Stomach (tissue), 8 donors: ENCODE measurements at regions not wholly inside any gene's neighbourhood (a gene's known extent, or its start where the extent isn't known, plus 50 kb on each side); places are given as distances from the start of the nearest gene placed in this dataset.

ENCODE experiments used
- DNase-seq, 2 donors: peaks; one replicate each; pipeline versions ENCODE4 v3.0.0 to v3.0.0-alpha.2; 2013 to 2019
- H3K27ac ChIP-seq, 5 donors: fragments of 200-600 bp in 4 of 5; sonication (generic) in 4 of 5; one replicate each; pipeline ENCODE4 v1.5.1; 2013 to 2019; ENCODE audit warnings: mild to moderate bottlenecking in 1 of 5, moderate library complexity in 1 of 5
- H3K27me3 ChIP-seq, 3 donors: fragments of 200-600 bp; sonication (generic); one replicate each; pipeline ENCODE4 v1.5.1; 2017 to 2019; ENCODE audit warnings: mixed run types in 1 of 3
- H3K36me3 ChIP-seq, 4 donors: fragments of 200-600 bp; sonication (generic); 1 replicate in 3 of 4; 2 replicates in 1 of 4; pipeline ENCODE4 v1.5.1; 2016 to 2019
- H3K4me1 ChIP-seq, 4 donors: fragments of 200-600 bp; sonication (generic); one replicate each; pipeline ENCODE4 v1.5.1; 2016 to 2019
- H3K4me3 ChIP-seq, 4 donors: fragments of 200-600 bp; sonication (generic) in 3 of 4; one replicate each; pipeline ENCODE4 v1.5.1; 2016 to 2019; ENCODE audit warnings: mild to moderate bottlenecking in 1 of 4
- H3K9me3 ChIP-seq, 4 donors: fragments of 200-600 bp; sonication (generic); one replicate each; pipeline ENCODE4 v1.5.1; 2016 to 2019
- EP300 ChIP-seq: sonication (generic); formaldehyde crosslinking; IDR thresholded peaks from one replicate; pipeline ENCODE4 v1.6.1; 2017; ENCODE audit warnings: antibody characterized with exemption
- POLR2A ChIP-seq, 4 donors: fragments of 450-650 bp; IDR thresholded peaks; one replicate each; pipeline ENCODE4 v1.6.1; 2016; ENCODE audit warnings: antibody characterized with exemption in 4 of 4, control low read depth in 2 of 4, mild to moderate bottlenecking in 1 of 4, moderate library complexity in 1 of 4
- POLR2AphosphoS5 ChIP-seq, 3 donors: sonication (generic); formaldehyde crosslinking; IDR thresholded peaks; one replicate each; pipeline ENCODE4 v1.6.1; 2016; ENCODE audit warnings: antibody characterized with exemption in 3 of 3
- WGBS, 5 donors: extraction: QIAGEN DNeasy Blood & Tissue Kit in 3 of 5; methylation state at CpG; one replicate each; pipeline versions ENCODE4 v1.1.5 to v1.1.7; 2013 to 2018; 5-methylcytosine and 5-hydroxymethylcytosine counted together
- intact Hi-C: fragments of 100-400 bp; cut with DNase I; formaldehyde crosslinking; loops from one replicate; pipeline ENCODE4 v1.15.1; 2023; ENCODE audit warnings: low total_unique reads
- TF ChIP-seq, protein P1 (sequence below), 7 experiments: fragments of 450-650 bp in 4 of 7; fragments of 200-600 bp in 3 of 7; sonication (generic) in 3 of 7; IDR thresholded peaks; one replicate each; pipeline ENCODE4 v1.5.1; 2016 to 2019; ENCODE audit warnings: antibody characterized with exemption in 7 of 7, control low read depth in 2 of 7, mild to moderate bottlenecking in 1 of 7
- donor health status: healthy with polysubstance abuse.
- donor health status: Bipolar disorder and iron deficiency.
- donor health status: healthy.

DNA sequence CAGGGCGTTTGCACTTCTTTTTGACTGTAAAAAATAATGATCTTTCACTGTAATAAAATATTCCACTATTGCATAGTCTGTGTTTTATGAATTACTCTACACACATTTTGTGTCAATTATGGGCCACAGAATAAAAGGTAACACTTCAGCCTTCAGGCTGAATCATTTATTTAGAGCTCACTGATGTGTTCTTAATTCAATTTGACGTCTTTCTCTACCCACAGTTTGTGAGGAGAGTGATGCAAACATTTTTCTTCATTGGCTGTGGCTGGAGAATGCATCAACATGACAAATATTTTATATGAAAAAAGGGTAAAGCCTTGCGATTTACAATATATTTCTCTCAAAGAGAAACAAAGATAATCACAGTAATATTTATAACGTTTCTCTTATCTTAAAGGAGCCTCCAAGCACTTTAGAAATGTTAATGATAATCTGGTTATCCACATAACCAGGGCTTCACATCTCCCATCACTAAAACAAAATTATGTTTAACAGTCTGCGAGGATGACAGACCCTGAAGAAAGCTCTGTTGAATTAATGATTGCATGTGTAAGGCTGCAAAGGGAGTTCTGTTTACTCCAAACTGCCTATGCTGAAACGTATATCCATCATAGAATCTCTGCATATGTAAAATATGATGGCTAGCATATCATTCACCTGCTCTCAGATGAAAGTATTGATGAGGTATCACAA, 951.3 kb downstream of the ZPLD1 start:
- no peak for TF ChIP-seq EP300
- Histone ChIP-seq H3K4me1 (no peaks in the 10 kb centered on the region), H3K27ac (no peak overlapping the region), H3K4me3 (no peak overlapping the region), H3K9me3 (no peaks in the 10 kb centered on the region), H3K36me3 (no peaks in the 10 kb centered on the region), H3K27me3 (no peaks in the 10 kb centered on the region)
- 47 to 54% (median 51%) methylated on average over 6 of the region's 6 CpGs for WGBS, 5 donors
- DNase-seq = no peak
- intact Hi-C loops = no loop called here

DNA sequence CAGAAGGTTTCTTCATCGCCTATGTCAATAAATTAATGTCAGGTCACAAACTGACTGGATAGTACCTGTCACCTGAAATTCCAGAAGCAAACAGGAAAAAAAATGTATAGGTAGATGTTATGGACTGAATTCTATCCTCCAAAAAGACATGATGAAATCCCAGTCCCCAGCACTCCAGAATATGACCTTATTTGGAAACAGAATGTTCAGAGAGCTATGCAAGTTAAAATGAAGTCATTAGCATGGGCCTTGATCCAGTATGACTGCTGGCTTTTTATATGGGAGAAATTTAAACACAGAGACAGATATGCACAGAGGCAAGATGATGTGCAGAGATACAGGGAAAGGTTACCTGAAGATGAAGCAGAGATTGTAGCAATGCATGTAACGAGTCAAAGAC, 953.4 kb downstream of the ZPLD1 start:
- H3K27ac ChIP-seq = no peak overlapping the region
- no peak for TF ChIP-seq EP300
- no peak for TF ChIP-seq POLR2AphosphoS5 (IDR thresholded peaks at IDR 0.05)
- TF ChIP-seq, protein P1, sequence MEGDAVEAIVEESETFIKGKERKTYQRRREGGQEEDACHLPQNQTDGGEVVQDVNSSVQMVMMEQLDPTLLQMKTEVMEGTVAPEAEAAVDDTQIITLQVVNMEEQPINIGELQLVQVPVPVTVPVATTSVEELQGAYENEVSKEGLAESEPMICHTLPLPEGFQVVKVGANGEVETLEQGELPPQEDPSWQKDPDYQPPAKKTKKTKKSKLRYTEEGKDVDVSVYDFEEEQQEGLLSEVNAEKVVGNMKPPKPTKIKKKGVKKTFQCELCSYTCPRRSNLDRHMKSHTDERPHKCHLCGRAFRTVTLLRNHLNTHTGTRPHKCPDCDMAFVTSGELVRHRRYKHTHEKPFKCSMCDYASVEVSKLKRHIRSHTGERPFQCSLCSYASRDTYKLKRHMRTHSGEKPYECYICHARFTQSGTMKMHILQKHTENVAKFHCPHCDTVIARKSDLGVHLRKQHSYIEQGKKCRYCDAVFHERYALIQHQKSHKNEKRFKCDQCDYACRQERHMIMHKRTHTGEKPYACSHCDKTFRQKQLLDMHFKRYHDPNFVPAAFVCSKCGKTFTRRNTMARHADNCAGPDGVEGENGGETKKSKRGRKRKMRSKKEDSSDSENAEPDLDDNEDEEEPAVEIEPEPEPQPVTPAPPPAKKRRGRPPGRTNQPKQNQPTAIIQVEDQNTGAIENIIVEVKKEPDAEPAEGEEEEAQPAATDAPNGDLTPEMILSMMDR (IDR thresholded peaks at IDR 0.05) = no peak
- no peak for TF ChIP-seq POLR2A (IDR thresholded peaks at IDR 0.05)
- 47 to 57% (median 50%) methylated on average over 2 of the region's 2 CpGs for WGBS, 5 donors

DNA sequence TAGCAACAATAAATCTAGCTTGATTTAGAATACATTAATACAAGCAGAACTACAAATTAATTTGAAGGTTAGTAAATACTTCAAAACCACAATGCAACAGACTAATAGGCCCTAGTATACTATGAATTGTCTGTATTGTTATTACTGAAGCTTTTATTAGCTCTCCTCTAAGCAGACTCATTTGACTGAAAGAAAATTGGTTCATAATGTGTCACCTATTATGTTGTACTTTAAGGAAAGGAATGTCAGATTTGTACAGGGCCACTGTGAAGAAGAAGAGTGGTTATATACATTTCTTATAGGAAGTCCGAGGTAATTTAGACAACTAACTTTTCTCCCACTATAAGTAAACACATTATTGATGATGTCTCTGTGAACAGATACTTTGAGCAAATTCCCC, 954.5 kb downstream of the ZPLD1 start:
- no peaks in the 10 kb centered on the region for H3K4me1 ChIP-seq

More for the DNA sequence above, 953.4 kb downstream of the ZPLD1 start:
- intact Hi-C loops = no loop called here
- Histone ChIP-seq H3K9me3 (no peaks in the 10 kb centered on the region), H3K4me3 (no peak overlapping the region), H3K36me3 (no peaks in the 10 kb centered on the region), H3K27me3 (no peaks in the 10 kb centered on the region), H3K4me1 (no peaks in the 10 kb centered on the region)
- DNase-seq = peak in 1 of 2 donors; percentile 5

DNA sequence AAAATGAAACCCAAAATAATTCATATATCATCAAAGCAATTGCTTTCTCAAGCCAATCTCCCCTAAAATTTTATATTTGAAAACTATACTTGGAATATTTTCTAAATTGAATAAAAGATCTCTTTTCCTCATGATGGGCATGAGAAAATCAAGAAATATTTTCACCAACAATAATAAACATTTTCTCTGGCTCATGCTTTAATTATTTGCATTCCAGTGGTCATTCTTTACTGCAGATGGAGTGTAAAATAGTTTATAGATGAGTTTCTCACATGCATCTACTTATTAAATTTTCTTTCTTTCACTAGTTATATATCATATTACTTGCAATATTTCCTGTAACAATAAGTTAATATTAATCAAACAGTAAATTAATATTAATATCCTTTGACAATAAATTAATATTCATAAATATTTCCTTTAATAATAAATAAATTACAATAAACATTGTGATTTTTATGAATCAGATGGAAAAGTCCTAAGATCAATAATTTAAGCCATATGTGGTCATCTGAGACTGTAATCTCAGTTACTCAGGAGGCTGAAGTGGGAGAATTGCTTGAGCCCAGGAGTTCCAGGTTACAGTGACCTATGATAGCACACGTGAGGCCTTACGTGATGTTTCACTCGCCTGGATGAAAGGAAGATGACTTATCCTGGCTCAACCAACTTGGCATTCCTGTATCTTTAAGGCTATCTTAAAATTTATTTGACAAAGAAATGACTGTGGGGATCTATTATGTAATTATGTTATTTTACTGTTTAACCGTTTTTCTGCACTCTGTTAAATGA, 958.8 kb downstream of the ZPLD1 start:
- Histone ChIP-seq H3K36me3 (no peaks in the 10 kb centered on the region), H3K9me3 (no peaks in the 10 kb centered on the region), H3K4me1 (no peaks in the 10 kb centered on the region), H3K27me3 (no peaks in the 10 kb centered on the region), H3K4me3 (no peak overlapping the region), H3K27ac (no peak overlapping the region)
- intact Hi-C loops = no loop called here
- no peak for TF ChIP-seq POLR2AphosphoS5 (IDR thresholded peaks at IDR 0.05)
- no peak for TF ChIP-seq EP300
- TF ChIP-seq POLR2A (IDR thresholded peaks at IDR 0.05) = no peak
- TF ChIP-seq, protein P1 (IDR thresholded peaks at IDR 0.05) = no peak
- 65 to 74% (median 68%) methylated on average over 4 of the region's 4 CpGs for WGBS, 5 donors
- no peak for DNase-seq

More for the DNA sequence above, 954.5 kb downstream of the ZPLD1 start:
- Histone ChIP-seq H3K36me3 (no peaks in the 10 kb centered on the region), H3K27me3 (no peaks in the 10 kb centered on the region), H3K27ac (no peak overlapping the region), H3K9me3 (no peaks in the 10 kb centered on the region), H3K4me3 (no peak overlapping the region)
- DNase-seq = no peak
- 52 to 75% (median 72%) methylated on average over 1 of the region's 1 CpG for WGBS, 5 donors
- intact Hi-C loops = no loop called here
- no peak for TF ChIP-seq POLR2A (IDR thresholded peaks at IDR 0.05)
- TF ChIP-seq, protein P1 (IDR thresholded peaks at IDR 0.05) = no peak
- TF ChIP-seq POLR2AphosphoS5 (IDR thresholded peaks at IDR 0.05) = no peak
- TF ChIP-seq EP300 = no peak

DNA sequence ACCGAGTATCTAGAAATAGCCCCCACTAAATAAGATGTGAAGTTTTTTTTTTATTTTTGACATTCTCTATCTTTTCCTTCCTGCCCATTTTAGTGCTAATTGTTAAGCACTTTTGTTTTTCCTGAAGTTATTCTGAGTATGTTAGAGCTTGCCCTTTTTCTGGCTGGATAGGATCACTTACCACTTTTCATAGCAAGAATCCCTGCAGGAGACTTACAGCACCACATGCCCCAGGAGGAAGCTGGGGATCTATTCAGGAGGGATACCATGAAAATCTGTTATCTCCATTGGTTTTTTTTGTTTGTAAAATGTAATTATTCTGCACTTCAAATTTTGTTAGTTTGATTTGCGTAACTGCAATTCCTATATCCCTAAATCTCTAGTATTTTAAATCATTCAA, 968.4 kb downstream of the ZPLD1 start:
- WGBS, 5 donors = 78 to 87% (median 79%) methylated on average over 2 of the region's 2 CpGs
- DNase-seq = no peak
- no peaks in the 10 kb centered on the region for H3K27me3 ChIP-seq
- H3K4me1 ChIP-seq = no peaks in the 10 kb centered on the region
- TF ChIP-seq EP300 (no peak), POLR2A (IDR thresholded peaks at IDR 0.05) (no peak), POLR2AphosphoS5 (IDR thresholded peaks at IDR 0.05) (no peak)
- TF ChIP-seq, protein P1 (IDR thresholded peaks at IDR 0.05) = no peak
- intact Hi-C loops = no loop called here
- H3K27ac ChIP-seq = no peak overlapping the region
- H3K36me3 ChIP-seq = no peaks in the 10 kb centered on the region
- H3K9me3 ChIP-seq = no peaks in the 10 kb centered on the region
- no peak overlapping the region for H3K4me3 ChIP-seq
